ENCODE measurements at regions not wholly inside any gene's neighbourhood (a gene's known extent, or its start where the extent isn't known, plus 50 kb on each side); places are given as distances from the start of the nearest gene placed in this dataset.

DNA sequence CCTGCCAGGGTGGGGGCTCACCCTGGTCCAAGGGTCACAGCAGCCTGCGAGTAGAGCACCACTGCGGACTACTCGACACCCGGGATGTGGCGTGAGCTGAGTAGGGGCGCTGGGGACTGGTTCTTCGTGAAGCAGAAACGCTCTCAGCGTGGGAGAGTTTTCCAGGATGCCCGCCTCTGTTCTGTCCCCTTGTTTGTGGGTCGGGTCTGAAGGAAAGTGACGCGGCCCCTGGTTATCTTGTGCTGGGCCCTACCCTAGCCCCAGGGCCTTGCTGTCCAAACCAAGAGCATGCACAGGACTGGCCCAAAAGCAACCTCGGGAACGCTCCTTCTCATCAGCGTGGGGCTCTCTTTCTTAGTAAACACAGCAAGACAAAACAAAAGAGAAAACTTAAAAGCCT is 303.3 kb downstream of the IRF8 start:
- no peak for FAIRE-seq

- FAIRE-seq = no peak
These were observed 303.9 kb downstream of the IRF8 start for GRCh38 chr16:86202760-86203426.

DNA sequence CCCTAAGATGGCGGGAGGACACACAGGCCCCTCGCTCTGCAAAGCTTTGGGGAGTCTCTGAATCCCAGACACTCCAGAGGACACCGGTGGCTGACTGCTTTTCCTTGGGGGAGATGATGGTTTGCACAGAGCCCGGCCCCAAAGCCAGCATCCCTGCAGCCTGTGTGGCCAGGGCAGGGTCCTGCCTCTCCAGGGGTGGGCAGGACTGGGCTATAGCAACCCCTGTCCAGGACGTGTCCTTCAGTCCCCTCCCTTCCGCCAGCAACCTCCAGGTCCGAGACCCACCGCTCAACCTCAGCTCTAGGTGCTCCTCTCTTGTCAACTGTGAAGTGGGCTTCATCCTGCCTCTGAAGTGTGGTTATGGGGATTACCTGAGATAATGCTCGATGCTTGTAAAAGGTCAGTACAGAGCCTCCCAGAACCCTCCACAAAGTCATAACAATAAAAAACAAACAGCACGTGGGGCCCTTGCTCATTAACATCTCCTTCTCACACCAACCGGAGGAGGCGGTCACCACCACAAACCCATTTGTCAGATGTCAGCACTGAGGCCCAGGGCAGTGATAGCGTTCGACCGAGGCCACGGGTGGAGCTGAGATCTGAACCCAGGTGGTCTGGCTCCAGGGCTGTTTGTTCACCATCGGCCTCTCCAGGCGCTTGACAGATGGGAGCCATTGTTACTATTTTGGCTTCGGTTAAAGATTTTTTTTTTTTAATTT is 304.8 kb downstream of the IRF8 start:
- no peak for FAIRE-seq

DNA sequence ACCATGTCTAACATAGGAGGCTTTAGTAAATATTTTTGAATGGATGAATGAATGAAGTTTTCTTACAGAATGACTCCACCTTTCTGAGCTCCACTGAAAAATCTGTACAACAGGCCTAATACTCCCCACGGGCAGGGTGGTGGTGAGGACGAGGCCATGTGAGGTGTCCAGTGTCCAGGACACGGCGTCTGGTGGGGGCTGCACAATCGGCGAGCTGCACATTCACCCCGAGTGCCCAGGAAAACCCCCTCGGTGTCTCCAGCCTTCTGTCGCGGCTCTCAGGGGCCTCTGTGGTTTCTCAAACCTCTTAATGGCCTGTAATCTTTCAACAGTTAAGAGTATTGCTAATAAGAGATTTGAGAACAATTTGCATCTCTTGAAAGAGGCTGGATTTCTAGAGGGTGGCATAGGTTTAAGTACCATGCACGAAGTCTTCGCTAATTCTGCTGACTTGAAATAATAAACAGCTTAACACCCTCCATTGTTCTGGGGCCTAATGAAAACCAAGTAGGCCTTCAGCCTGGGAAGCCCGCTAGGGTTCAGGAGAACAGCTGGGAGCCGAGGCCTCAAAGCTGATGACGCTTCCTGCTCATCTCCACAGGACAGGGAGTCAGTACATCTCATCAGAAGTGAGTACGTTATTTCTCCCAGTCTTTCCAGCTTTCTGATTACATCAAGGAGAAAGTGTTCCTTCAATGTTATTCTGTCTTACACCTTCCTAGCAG is 304.6 kb upstream of the FOXF1 start:
- FAIRE-seq = no peak

GRCh38 chr16:86207350-86207749 is 303.0 kb upstream of the FOXF1 start:
- FAIRE-seq = no peak

- FAIRE-seq = no peak
These were observed 301.1 kb upstream of the FOXF1 start for GRCh38 chr16:86209202-86209601.

GRCh38 chr16:86210403-86211193 is 299.7 kb upstream of the FOXF1 start:
- FAIRE-seq = no peak

- FAIRE-seq = no peak
These were observed 299.1 kb upstream of the FOXF1 start for GRCh38 chr16:86211265-86211664.

DNA sequence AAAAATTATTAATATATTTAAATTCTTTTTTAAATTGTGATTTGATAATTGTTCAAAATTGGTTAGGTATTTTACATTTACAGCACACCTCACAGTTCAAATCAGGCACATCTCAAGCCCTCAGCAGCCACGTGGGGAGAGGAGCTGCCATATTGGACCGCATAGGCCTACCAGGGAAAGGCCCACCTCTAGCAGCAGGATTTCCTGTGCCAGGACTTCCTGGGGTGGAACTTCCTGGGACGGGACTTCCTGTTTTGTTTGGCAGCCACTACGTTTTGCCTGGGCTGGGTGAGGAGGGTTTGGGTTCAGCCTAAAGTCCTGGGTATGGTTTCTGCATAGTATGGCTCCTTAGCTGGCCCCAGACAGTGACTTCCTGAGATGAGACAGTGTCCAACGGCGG is 298.5 kb upstream of the FOXF1 start:
- FAIRE-seq = no peak

DNA sequence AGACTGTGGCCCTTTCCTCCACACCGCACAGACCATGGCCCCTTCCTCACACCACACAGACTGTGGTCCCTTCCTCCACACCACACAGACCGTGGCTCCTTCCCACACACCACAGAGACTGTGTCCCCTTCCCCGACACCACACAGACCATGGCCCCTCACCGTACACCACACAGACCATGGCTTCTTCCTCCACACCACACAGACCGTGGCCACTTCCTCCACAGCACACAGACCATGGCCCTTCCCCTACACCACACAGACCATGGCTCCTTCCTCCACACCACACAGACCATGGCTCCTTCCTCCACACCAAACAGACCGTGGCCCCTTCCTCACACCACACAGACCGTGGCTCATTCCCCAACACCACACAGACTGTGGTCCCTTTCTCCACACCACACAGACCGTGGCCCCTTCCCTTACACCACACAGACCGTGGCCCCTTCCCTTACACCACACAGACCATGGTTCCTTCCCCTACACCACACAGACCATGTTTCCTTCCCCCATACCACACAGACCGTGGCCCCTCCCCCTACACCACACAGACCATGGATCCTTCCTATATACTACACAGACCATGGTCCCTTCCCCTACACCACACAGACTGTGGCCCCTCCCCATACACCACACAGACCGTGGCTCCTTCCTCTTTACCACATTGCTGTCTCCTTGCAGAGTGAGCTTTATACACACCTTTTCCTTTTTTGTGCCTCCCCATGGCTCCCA is 297.5 kb upstream of the FOXF1 start:
- FAIRE-seq = no peak

GRCh38 chr16:86213437-86214205 is 296.7 kb upstream of the FOXF1 start:
- no peak for FAIRE-seq

DNA sequence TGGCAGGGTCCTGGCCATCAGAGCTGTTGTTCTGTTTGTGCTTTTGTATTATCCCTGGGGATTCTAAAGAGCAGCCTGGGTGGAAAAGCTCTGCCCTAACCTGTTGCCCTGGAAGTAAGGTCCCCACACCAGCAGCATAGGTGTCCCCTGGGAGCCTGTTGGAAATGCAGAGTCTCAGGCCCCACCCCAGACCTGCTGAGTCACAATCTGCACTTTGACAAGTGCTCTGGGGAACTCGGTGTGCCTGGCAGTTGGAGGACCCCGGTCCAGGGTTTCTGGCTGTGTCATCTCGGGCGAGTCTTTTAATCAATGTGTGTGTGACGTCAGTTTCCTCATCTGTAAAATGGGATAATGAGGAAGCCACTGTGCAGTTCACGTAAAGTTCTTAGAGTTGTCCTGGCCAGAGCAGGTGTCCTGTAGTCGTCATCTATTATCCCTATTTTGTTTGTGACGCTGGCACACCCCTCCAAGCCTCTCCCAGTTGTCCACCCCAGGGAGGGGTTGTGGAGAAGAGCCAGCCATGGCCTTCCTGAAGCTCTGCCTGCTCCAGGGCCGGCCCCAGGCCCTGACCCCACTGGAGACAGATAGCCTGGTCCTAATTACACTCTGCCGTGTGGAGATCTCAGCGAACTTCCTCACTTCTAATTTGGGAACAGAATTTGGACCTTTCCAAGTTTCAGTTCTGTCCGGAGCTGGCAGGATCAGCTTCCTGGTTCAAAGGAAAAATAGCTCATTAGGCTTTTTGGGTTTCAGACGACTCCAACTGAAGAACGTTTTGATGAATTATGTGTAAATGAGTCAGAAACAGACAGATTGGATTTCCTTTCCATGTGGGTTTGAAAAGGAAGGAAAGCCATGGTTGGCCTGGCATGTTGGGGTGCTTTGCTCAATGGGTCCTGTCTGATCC is 295.7 kb upstream of the FOXF1 start:
- FAIRE-seq = no peak

GRCh38 chr16:86215233-86215978 is 294.9 kb upstream of the FOXF1 start:
- no peak for FAIRE-seq

- FAIRE-seq = no peak
These were observed 294.2 kb upstream of the FOXF1 start for GRCh38 chr16:86215979-86216585.

GRCh38 chr16:86216591-86216990 is 293.7 kb upstream of the FOXF1 start:
- FAIRE-seq = no peak

GRCh38 chr16:86217001-86217890 is 293.1 kb upstream of the FOXF1 start:
- FAIRE-seq = no peak

DNA sequence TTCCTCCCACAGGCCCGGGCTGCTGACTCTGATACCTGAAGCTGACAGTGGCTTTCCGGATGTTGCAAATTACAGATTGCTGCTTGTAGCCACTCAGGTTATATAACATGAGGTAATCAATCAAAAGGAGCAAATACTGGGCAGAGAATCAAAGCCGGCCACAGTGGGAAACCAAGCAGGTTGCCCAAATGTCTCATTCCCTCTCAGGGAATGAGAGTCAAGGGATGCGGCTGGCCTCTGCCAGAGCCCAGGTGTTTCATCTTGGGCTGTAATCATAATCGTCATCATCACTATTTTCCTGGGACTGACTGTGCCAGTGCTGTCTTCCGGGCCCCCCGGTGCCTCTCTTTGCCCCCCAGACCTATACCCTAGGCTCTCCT is 292.4 kb upstream of the FOXF1 start:
- FAIRE-seq = no peak

GRCh38 chr16:86218479-86219170 is 291.7 kb upstream of the FOXF1 start:
- no peak for FAIRE-seq

Data from A204.1 (cell line).